Heart right ventricle (tissue), 16 donors: ENCODE measurements at regions not wholly inside any gene's neighbourhood (a gene's known extent, or its start where the extent isn't known, plus 50 kb on each side); places are given as distances from the start of the nearest gene placed in this dataset.

Source experiments
- ATAC-seq, 8 donors: fragments of 200-7000 bp; cut with Tn5 transposase; one replicate each; pipeline ENCODE4 v1.9.1; 2020; ENCODE audit warnings: mild to moderate bottlenecking in 8 of 8, moderate library complexity in 8 of 8, moderate number of reproducible peaks in 1 of 8
- DNase-seq, 2 donors: peaks; one replicate each; pipeline ENCODE4 v3.0.0-alpha.2; 2020
- H3K27ac ChIP-seq, 10 donors: fragments of 200-600 bp; sonication (generic) in 2 of 10; one replicate each; pipeline versions ENCODE4 v1.5.0 to v1.8.0; 2020 to 2022; ENCODE audit warnings: mild to moderate bottlenecking in 3 of 10
- H3K27me3 ChIP-seq, 7 donors: fragments of 200-600 bp; one replicate each; pipeline ENCODE4 v1.8.0; 2021 to 2022; ENCODE audit warnings: mild to moderate bottlenecking in 2 of 7
- H3K36me3 ChIP-seq, 9 donors: fragments of 200-600 bp; sonication (generic) in 1 of 9; one replicate each; pipeline versions ENCODE4 v1.5.0 to v1.8.0; 2020 to 2022; ENCODE audit warnings: mild to moderate bottlenecking in 2 of 9
- H3K4me1 ChIP-seq, 9 donors: fragments of 200-600 bp; sonication (generic) in 1 of 9; one replicate each; pipeline versions ENCODE4 v1.5.0 to v1.8.0; 2020 to 2022; ENCODE audit warnings: mild to moderate bottlenecking in 4 of 9
- H3K4me3 ChIP-seq, 10 donors: fragments of 200-600 bp; sonication (generic) in 2 of 10; one replicate each; pipeline versions ENCODE4 v1.5.0 to v1.8.0; 2020 to 2022; ENCODE audit warnings: mild to moderate bottlenecking in 7 of 10, moderate library complexity in 2 of 10
- H3K9me3 ChIP-seq, 11 donors: fragments of 200-600 bp in 10 of 11; sonication (generic) in 2 of 11; one replicate each; pipeline versions ENCODE4 v1.5.0 to v1.8.0; 2013 to 2022; ENCODE audit warnings: mild to moderate bottlenecking in 2 of 11, control low read depth in 1 of 11, moderate library complexity in 1 of 11
- WGBS, 2 donors: extraction: QIAGEN DNeasy Blood & Tissue Kit; methylation state at CpG; one replicate each; pipeline ENCODE4 v1.1.7; 2013; ENCODE audit warnings: inconsistent platforms in 1 of 2; 5-methylcytosine and 5-hydroxymethylcytosine counted together
- intact Hi-C, 10 donors: fragments of 100-400 bp; cut with DNase I; formaldehyde crosslinking; loops; one replicate each; pipeline versions ENCODE4 v1.11.1 to v1.14.2; 2022
- TF ChIP-seq, protein P1 (sequence below), 9 donors: fragments of 200-600 bp; sonication (generic) in 2 of 9; IDR thresholded peaks; one replicate each; pipeline versions ENCODE4 v1.5.0 to v1.8.0; 2021 to 2022; ENCODE audit warnings: antibody characterized with exemption in 9 of 9, mild to moderate bottlenecking in 5 of 9, moderate library complexity in 1 of 9
- donor health status: Arrhythmogenic right ventricular cardiomyopathy.
- donor health status: ischemic (EF 13 %, LVEDD 7.1; RV severe dilation, severe dysfunction).
- donor health status: healthy with polysubstance abuse.
- donor health status: DM: no; HTN: yes; CAD: no.
- donor health status: DM: no; HTN: no; CAD: no.
- donor health status: ischemic (EF 25% LVEDD 6.9; RV normal size, moderate dysfunction).
- donor health status: ischemic (EF 25% LVEDD 5.7; RV mildly dilated, moderate dysfunction).
- donor health status: healthy.
- donor health status: DM: yes; HTN: yes; CAD: no.
- donor health status: Ischemic cardiomyopathy.
- donor health status: ischemic (EF 35%, LVEDD 5.7; RV mildly dilated, moderate dysfunction).
- donor health status: nonischemic (EF 11% LVEDD 7.7; RV severe dilation, severe dysfunction).
- donor health status: DM: yes; HTN: yes; CAD: no.
- donor health status: PGD.
- donor health status: ischemic (EF 29% LVEDD 5.4; RV normal size, mild dysfunction).
- donor health status: nonischemic (EF 23%, LVEDD 6.1; RV moderate dilation, normal function).

DNA sequence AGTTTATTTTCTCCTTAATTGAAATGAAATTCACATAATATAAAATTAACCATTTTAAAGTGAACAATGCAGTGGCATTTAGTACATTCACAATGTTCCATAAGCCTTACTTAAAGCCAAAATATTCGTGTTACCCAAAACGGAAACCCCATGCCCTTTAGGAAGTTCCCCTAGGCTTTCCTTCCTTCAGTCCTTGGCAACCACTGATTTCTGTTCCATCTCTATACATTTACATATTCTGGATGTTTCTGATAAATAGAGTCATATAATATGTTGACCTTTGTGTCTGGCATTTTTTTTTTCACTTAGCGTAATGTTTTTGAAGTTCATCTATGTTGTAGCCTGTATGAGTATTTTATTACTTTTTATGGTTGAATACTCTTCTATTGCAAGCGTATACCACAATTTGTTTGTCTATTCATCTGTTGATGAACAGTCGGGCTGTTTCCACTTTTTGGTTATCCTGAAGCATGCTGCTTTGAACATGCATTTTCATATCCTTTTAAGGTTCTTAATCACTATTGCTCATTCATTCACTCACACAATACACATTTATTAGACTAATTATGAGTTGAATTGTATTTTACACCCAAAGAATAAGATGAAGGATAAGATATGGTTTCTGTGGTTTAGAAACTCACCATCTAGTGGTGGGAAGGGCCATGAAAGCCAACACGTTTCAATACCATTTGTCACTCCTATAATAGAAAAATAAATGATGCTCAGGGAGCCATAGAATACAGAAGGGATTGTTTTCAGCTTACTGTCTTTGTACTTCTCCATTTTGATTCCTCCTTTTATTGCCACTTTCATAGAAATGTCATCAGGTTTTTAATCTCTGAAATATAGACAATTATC is 408.2 kb upstream of the CBLB start:
- Histone ChIP-seq H3K9me3 (no peaks in the 10 kb centered on the region), H3K4me3 (no peak overlapping the region), H3K36me3 (no peaks in the 10 kb centered on the region), H3K4me1 (no peaks in the 10 kb centered on the region), H3K27ac (no peak overlapping the region), H3K27me3 (no peaks in the 10 kb centered on the region)
- no peak for ATAC-seq
- 81 to 85% methylated on average over 6 of the region's 6 CpGs for WGBS, 2 donors
- no peak for DNase-seq
- intact Hi-C loops: no loop called here
- TF ChIP-seq, protein P1, sequence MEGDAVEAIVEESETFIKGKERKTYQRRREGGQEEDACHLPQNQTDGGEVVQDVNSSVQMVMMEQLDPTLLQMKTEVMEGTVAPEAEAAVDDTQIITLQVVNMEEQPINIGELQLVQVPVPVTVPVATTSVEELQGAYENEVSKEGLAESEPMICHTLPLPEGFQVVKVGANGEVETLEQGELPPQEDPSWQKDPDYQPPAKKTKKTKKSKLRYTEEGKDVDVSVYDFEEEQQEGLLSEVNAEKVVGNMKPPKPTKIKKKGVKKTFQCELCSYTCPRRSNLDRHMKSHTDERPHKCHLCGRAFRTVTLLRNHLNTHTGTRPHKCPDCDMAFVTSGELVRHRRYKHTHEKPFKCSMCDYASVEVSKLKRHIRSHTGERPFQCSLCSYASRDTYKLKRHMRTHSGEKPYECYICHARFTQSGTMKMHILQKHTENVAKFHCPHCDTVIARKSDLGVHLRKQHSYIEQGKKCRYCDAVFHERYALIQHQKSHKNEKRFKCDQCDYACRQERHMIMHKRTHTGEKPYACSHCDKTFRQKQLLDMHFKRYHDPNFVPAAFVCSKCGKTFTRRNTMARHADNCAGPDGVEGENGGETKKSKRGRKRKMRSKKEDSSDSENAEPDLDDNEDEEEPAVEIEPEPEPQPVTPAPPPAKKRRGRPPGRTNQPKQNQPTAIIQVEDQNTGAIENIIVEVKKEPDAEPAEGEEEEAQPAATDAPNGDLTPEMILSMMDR (IDR thresholded peaks at IDR 0.05): no peak

GRCh38 chr3:106277731-106278130 is 408.9 kb upstream of the CBLB start:
- Histone ChIP-seq H3K36me3 (no peaks in the 10 kb centered on the region), H3K4me1 (no peaks in the 10 kb centered on the region), H3K9me3 (no peaks in the 10 kb centered on the region), H3K27me3 (no peaks in the 10 kb centered on the region), H3K4me3 (no peak overlapping the region), H3K27ac (no peak overlapping the region)
- intact Hi-C loops: no loop called here
- 96 to 100% methylated on average over 1 of the region's 1 CpG for WGBS, 2 donors
- ATAC-seq: no peak
- no peak for DNase-seq
- TF ChIP-seq, protein P1 (IDR thresholded peaks at IDR 0.05): no peak

GRCh38 chr3:106281221-106281620 is 412.4 kb upstream of the CBLB start:
- DNase-seq: no peak

DNA sequence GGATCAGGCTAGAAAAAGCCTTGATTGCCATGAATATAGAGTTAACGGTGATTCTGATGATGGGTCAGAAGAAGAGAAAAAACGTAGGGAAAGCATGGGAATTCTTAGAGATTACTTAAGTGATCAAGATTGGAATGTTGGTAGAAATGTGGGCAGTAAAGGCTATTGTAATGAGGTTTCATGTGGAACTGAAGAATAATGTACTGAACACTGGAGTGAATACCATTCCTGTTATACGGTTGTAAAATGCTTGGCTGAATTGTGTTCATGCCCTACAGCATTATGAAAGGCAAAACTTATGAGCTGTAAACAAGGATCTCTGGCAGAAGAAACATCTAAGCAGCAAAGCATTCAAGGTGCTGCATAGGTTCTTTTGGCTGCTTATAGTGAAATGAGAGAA is 414.1 kb upstream of the CBLB start:
- no peak overlapping the region for H3K27ac ChIP-seq
- 82 to 90% methylated on average over 3 of the region's 3 CpGs for WGBS, 2 donors
- TF ChIP-seq, protein P1 (IDR thresholded peaks at IDR 0.05): no peak
- no peaks in the 10 kb centered on the region for H3K36me3 ChIP-seq
- DNase-seq (no peak), ATAC-seq (no peak)
- no peaks in the 10 kb centered on the region for H3K4me1 ChIP-seq
- intact Hi-C loops: no loop called here
- H3K27me3 ChIP-seq: no peaks in the 10 kb centered on the region
- no peak overlapping the region for H3K4me3 ChIP-seq
- no peaks in the 10 kb centered on the region for H3K9me3 ChIP-seq

More at GRCh38 chr3:106281221-106281620, 412.4 kb upstream of the CBLB start:
- Histone ChIP-seq H3K4me3 (no peak overlapping the region), H3K9me3 (no peaks in the 10 kb centered on the region), H3K36me3 (no peaks in the 10 kb centered on the region), H3K27ac (no peak overlapping the region), H3K27me3 (no peaks in the 10 kb centered on the region), H3K4me1 (no peaks in the 10 kb centered on the region)
- WGBS, 2 donors: 0 to 12% methylated on average over 2 of the region's 2 CpGs
- TF ChIP-seq, protein P1 (IDR thresholded peaks at IDR 0.05): no peak
- no peak for ATAC-seq
- intact Hi-C loops: no loop called here
